KMS-11 (cell line): ENCODE measurements at regions not wholly inside any gene's neighbourhood (a gene's known extent, or its start where the extent isn't known, plus 50 kb on each side); places are given as distances from the start of the nearest gene placed in this dataset.

Experiments used
- H2AFZ ChIP-seq: fragments of 200-600 bp; sonication (generic); 2 replicates; pipeline ENCODE4 v1.6.1; 2016; ENCODE audit warnings: antibody characterized with exemption, mixed run types, low read depth
- H3K27ac ChIP-seq: fragments of 200-600 bp; sonication (generic); 2 replicates; pipeline ENCODE4 v1.6.1; 2016; ENCODE audit warnings: mild to moderate bottlenecking, mixed run types
- H3K27me3 ChIP-seq: fragments of 200-600 bp; sonication (generic); 2 replicates; pipeline ENCODE4 v1.6.1; 2017; ENCODE audit warnings: mild to moderate bottlenecking, low read depth, mixed run types, moderate library complexity; ENCODE audit not compliant: insufficient read depth
- H3K36me3 ChIP-seq: fragments of 200-600 bp; sonication (generic); 2 replicates; pipeline ENCODE4 v1.6.1; 2017; ENCODE audit warnings: mild to moderate bottlenecking, mixed run types; ENCODE audit not compliant: insufficient read depth
- H3K4me1 ChIP-seq: fragments of 200-600 bp; sonication (generic); 2 replicates; pipeline ENCODE4 v1.6.1; 2016; ENCODE audit warnings: mild to moderate bottlenecking, low read depth, mixed run types; ENCODE audit not compliant: poor library complexity, severe bottlenecking
- H3K4me2 ChIP-seq: fragments of 200-600 bp; sonication (generic); 2 replicates; pipeline ENCODE4 v1.7.0; 2016; ENCODE audit warnings: mild to moderate bottlenecking, mixed run types
- H3K4me3 ChIP-seq: fragments of 200-600 bp; sonication (generic); IDR thresholded peaks from 2 replicates; pipeline ENCODE4 v1.6.1; 2017; ENCODE audit warnings: low read depth, low read length, mixed read lengths; ENCODE audit not compliant: insufficient read depth
- H3K79me2 ChIP-seq: fragments of 200-600 bp; sonication (generic); 2 replicates; pipeline ENCODE4 v1.6.1; 2016; ENCODE audit warnings: low read depth, mixed run types; ENCODE audit not compliant: insufficient read depth
- H3K9ac ChIP-seq: fragments of 200-600 bp; sonication (generic); 2 replicates; pipeline ENCODE4 v1.6.1; 2016; ENCODE audit warnings: mild to moderate bottlenecking, mixed run types
- H4K20me1 ChIP-seq: fragments of 200-600 bp; sonication (generic); 2 replicates; pipeline ENCODE4 v1.6.1; 2016; ENCODE audit warnings: mild to moderate bottlenecking, mixed run types; ENCODE audit not compliant: insufficient read depth
- CTCF ChIP-seq: fragments of 200-600 bp; sonication (generic); conservative IDR thresholded peaks from 2 replicates; pipeline ENCODE4 v1.6.1; 2017; ENCODE audit warnings: low read depth, mild to moderate bottlenecking, antibody characterized with exemption, low read length, moderate library complexity, mixed read lengths

DNA sequence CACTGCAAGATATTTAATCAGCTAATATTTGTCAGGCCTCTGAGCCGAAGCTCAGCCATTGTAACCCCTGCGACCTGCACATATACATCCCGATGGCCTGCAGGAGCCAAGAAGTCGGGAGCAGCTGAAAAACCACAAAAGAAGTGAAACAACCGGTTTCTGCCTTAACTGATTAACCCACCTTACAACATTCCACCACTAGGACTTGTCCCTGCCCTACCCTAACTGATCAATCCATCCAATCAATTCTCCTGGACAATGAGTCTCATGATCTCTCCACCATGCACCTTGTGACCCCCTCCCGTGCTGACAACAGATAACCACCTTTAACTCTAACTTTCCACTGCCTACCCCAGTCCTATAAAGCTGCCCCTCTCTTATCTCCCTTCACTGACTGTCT, 945.4 kb upstream of the GYPC start:
- Histone ChIP-seq H4K20me1 (no peaks in the 10 kb centered on the region), H3K9ac (no peak overlapping the region), H3K4me2 (no peak overlapping the region), H3K36me3 (no peaks in the 10 kb centered on the region), H3K4me3 (no peak overlapping the region), H3K79me2 (no peaks in the 10 kb centered on the region), H2AFZ (no peak overlapping the region), H3K4me1 (no peaks in the 10 kb centered on the region), H3K27ac (no peak overlapping the region), H3K27me3 (no peaks in the 10 kb centered on the region)
- TF ChIP-seq CTCF: no peak

DNA sequence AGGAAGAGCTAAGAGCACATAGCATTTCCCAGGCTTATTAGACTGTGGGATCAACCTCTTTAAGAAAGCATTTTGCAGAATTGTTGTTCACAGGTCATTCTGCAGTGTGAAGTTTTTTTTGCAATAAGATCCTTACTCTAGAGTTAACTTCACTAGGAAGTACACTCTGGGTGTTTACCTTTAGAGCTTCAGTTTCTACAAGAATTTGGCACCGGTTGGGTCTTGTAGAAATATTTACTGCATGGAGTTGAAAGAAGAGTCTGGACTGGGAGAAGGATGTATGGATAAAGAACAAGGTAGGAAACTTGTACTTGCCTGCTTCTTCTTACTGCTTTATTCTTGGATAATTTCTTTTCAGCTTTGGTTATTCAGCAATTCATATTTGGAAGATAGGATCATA, 944.9 kb upstream of the GYPC start:
- Histone ChIP-seq H3K4me2 (no peak overlapping the region), H3K4me3 (no peak overlapping the region), H3K36me3 (no peaks in the 10 kb centered on the region), H3K4me1 (no peaks in the 10 kb centered on the region), H3K27ac (no peak overlapping the region), H4K20me1 (no peaks in the 10 kb centered on the region), H3K79me2 (no peaks in the 10 kb centered on the region), H3K27me3 (no peaks in the 10 kb centered on the region), H3K9ac (no peak overlapping the region), H2AFZ (no peak overlapping the region)
- no peak for TF ChIP-seq CTCF

- no peak overlapping the region for H3K4me2 ChIP-seq
- H3K4me1 ChIP-seq: no peaks in the 10 kb centered on the region
- H4K20me1 ChIP-seq: no peaks in the 10 kb centered on the region
- no peak overlapping the region for H3K27ac ChIP-seq
- H3K79me2 ChIP-seq: no peaks in the 10 kb centered on the region
- no peak overlapping the region for H3K4me3 ChIP-seq
- H3K9ac ChIP-seq: no peak overlapping the region
- no peak for TF ChIP-seq CTCF
- H3K36me3 ChIP-seq: no peaks in the 10 kb centered on the region
- H3K27me3 ChIP-seq: no peaks in the 10 kb centered on the region
- H2AFZ ChIP-seq: no peak overlapping the region
Measured at GRCh38 chr2:125713533-125713932, 942.4 kb upstream of the GYPC start.

DNA sequence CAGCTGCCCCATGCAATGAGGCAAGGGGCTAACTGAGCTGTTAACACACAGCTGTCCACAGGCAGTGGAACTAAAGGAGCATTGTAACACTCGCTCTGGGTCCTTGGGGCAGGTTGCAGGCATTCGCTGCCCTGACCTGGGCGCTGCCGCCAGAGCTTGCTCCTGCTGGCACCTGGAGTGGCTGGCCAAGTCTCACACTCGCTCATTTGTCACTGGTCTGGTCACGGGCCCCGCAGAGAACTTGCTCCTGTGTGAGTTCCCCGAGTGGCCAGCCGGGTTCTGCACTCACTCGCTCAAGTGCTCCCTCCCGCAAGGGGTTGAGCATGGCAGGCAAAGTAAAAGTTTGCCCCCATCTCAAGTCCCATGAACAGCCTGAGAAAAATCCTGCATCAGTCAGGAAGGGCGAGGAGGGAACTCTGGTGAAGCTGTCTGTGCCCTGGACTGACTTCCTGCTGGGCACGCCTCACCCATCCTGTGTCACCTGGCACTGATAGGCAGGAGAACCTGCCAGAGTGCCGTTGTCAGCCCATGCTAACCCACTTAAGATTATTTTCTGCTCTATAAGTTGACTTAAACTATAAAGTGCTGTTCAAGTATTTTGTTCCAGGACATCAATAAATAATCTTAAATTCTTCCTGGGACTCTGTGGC, 934.8 kb upstream of the GYPC start:
- no peak overlapping the region for H3K9ac ChIP-seq
- no peak overlapping the region for H3K27ac ChIP-seq
- H2AFZ ChIP-seq: no peak overlapping the region
- no peaks in the 10 kb centered on the region for H3K79me2 ChIP-seq
- no peak overlapping the region for H3K4me2 ChIP-seq
- no peaks in the 10 kb centered on the region for H3K27me3 ChIP-seq
- H3K36me3 ChIP-seq: no peaks in the 10 kb centered on the region
- H3K4me1 ChIP-seq: no peaks in the 10 kb centered on the region
- TF ChIP-seq CTCF: no peak
- H3K4me3 ChIP-seq: no peak overlapping the region
- H4K20me1 ChIP-seq: no peaks in the 10 kb centered on the region
